WI38 (cell line): ENCODE measurements at regions not wholly inside any gene's neighbourhood (a gene's known extent, or its start where the extent isn't known, plus 50 kb on each side); places are given as distances from the start of the nearest gene placed in this dataset.

Source experiments
- H3K4me3 ChIP-seq: 2 replicates; pipeline ENCODE4 v1.5.1; 2011; ENCODE audit warnings: low read depth, mild to moderate bottlenecking, control low read depth, low read length
- TF ChIP-seq, protein P1 (sequence below): IDR thresholded peaks from 2 replicates; pipeline ENCODE4 v1.5.1; 2012; ENCODE audit warnings: low read depth, mild to moderate bottlenecking, control low read depth, low read length

DNA sequence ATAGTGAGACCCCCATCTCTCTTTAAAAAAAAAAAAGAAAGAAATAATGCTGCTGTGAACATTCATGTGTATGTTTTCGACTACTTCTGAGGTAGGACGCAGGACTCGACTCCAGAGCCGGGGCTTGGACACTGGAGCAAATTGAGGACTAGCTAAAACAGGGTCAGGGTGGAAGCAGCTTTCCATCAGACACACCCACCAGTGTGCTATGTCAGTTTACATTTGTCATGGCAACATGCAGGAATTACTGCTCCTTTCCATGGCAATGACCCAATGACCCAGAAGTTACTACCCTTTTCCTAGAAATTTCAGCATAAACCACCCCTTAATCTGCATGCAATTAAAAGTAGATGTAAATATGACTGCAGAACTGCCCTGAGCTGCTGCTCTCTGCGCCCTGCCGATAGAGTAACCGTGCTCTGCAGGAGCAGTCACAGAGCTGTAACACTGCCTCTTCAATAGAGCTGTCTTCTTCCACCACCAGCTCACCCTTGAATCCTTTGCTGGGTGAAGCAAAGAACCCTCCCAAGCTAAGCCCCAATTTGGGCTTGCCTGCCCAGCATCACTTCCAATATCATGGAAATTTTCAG lies 61.6 kb upstream of the ZNF599 start:
- TF ChIP-seq, protein P1, sequence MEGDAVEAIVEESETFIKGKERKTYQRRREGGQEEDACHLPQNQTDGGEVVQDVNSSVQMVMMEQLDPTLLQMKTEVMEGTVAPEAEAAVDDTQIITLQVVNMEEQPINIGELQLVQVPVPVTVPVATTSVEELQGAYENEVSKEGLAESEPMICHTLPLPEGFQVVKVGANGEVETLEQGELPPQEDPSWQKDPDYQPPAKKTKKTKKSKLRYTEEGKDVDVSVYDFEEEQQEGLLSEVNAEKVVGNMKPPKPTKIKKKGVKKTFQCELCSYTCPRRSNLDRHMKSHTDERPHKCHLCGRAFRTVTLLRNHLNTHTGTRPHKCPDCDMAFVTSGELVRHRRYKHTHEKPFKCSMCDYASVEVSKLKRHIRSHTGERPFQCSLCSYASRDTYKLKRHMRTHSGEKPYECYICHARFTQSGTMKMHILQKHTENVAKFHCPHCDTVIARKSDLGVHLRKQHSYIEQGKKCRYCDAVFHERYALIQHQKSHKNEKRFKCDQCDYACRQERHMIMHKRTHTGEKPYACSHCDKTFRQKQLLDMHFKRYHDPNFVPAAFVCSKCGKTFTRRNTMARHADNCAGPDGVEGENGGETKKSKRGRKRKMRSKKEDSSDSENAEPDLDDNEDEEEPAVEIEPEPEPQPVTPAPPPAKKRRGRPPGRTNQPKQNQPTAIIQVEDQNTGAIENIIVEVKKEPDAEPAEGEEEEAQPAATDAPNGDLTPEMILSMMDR = no peak
- no peak overlapping the region for H3K4me3 ChIP-seq

DNA sequence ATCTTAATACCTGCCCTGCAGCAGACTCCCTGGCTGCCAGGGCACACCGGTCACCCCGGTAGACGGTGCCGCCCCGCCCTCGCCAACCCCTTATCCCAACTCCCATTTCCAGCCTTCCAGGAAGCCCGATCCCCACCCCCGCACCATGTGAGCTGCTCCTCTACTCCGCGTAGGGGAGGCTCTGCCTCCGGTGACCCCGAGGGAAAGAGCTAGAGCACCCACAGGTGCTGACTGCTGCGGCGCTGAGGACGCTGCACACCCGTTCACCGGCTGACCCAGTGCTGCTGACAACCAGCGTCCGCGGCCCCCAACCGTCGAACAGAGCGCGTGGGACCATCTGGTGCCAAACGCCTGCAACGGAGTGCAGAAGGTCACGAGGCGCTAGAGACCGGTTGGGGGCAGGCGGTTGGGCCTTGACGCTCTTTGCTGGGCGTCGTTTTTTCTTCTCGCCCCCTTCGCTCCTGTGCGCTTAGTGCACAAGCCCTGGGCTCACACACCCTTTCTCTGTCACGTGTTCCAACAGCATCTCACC lies 59.6 kb upstream of the ZNF599 start:
- TF ChIP-seq, protein P1 = no peak

DNA sequence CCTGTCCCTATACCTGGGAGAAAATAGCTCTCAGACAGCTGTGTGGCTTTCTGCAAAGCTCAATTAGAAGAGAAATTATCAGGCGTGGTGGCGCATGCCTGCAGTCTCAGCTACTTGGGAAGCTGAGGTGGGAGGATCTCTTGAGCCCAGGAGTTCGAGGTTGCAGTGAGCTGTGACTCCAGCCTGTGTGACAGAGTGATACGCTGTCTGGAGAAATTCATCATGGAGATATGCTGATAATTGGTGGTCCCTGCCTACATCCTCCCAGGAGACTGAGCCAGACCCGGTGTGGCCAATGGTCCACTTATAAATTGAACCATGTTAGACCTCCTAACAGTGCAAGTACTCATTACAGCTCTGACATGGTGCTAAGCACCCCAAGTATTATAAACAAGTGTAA lies 58.7 kb upstream of the ZNF599 start:
- no peak overlapping the region for H3K4me3 ChIP-seq
- TF ChIP-seq, protein P1 = no peak

More for the DNA sequence above, 59.6 kb upstream of the ZNF599 start:
- H3K4me3 ChIP-seq = no peak overlapping the region

DNA sequence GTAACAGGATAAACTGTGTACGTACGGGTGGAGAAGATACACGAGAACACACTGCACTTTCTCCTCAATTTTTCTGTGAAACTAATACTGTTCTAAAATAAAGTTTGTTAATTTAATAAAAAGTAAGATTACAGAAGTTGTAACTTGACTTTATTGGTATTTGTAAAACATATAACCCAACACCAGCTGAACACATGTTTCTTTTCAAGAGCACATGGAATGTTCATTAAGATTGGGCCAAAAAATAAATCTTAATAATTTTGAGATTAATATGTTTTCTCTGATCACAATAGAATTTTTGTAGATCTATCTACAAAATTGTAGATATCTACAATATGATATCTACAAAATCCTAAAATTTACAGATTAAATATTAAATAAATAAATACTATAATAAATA lies 55.1 kb upstream of the ZNF599 start:
- TF ChIP-seq, protein P1 = no peak
- no peak overlapping the region for H3K4me3 ChIP-seq

DNA sequence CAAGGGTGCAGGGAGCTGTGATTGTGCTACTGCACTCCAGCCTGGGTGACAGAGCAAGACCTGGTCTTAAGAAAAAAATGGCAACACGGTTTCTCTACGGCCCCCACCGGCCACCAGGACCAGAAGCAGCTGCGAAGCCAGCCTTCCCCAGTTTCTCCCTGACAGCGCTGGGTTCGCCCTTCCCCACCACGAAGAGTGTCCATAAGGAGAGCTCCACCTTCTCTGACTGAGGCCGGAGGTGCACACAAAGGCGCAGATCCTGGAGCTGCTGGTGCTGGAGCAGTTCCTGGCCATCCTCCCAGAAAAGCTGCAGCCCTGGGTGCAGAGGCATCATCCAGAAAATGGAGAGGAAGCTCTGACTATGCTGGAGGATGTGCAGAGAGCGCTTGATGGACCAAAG lies 52.2 kb upstream of the ZNF599 start:
- H3K4me3 ChIP-seq = no peak overlapping the region
- TF ChIP-seq, protein P1 = no peak

DNA sequence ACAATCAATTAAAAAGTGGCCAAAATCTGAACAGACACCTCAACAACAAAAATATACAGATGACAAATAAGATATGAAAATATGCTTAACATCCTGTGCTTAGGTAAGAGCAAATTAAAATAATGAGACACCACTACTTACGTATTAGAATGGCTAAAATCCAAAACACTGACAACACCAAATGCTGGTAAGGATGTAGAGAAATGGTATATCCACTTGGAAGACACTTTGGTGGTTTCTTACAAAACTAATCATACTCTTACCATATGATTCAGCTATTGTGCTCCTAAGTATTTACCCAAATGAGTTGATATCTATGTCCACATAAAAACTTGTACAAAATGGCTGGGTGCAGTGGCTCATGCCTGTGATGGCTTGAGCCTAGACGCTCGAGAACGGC lies 51.7 kb upstream of the ZNF599 start:
- TF ChIP-seq, protein P1 = no peak
- H3K4me3 ChIP-seq = no peak overlapping the region
